Hepatocyte (in vitro differentiated cells): ENCODE measurements at regions not wholly inside any gene's neighbourhood (a gene's known extent, or its start where the extent isn't known, plus 50 kb on each side); places are given as distances from the start of the nearest gene placed in this dataset.

ENCODE experiments used
- EZH2 ChIP-seq: fragments of 200-600 bp; sonication (generic); IDR thresholded peaks from 2 replicates; pipeline ENCODE4 v1.6.1; 2016; ENCODE audit warnings: antibody characterized with exemption, mild to moderate bottlenecking, borderline replicate concordance
- EZH2phosphoT487 ChIP-seq: fragments of 200-600 bp; sonication (generic); IDR thresholded peaks from one replicate; pipeline ENCODE4 v1.6.1; 2018; ENCODE audit warnings: antibody characterized with exemption, mild to moderate bottlenecking, low read depth, moderate library complexity; ENCODE audit not compliant: unreplicated experiment, severe bottlenecking
- TF ChIP-seq, protein P1 (sequence below): fragments of 200-600 bp; sonication (generic); IDR thresholded peaks from 2 replicates; pipeline ENCODE4 v1.5.1; 2016; ENCODE audit warnings: antibody characterized with exemption, mild to moderate bottlenecking; ENCODE audit not compliant: poor library complexity

GRCh38 chr5:24816206-24816605 lies 171.4 kb upstream of the CDH10 start:
- TF ChIP-seq EZH2, result no peak
- TF ChIP-seq, protein P1, sequence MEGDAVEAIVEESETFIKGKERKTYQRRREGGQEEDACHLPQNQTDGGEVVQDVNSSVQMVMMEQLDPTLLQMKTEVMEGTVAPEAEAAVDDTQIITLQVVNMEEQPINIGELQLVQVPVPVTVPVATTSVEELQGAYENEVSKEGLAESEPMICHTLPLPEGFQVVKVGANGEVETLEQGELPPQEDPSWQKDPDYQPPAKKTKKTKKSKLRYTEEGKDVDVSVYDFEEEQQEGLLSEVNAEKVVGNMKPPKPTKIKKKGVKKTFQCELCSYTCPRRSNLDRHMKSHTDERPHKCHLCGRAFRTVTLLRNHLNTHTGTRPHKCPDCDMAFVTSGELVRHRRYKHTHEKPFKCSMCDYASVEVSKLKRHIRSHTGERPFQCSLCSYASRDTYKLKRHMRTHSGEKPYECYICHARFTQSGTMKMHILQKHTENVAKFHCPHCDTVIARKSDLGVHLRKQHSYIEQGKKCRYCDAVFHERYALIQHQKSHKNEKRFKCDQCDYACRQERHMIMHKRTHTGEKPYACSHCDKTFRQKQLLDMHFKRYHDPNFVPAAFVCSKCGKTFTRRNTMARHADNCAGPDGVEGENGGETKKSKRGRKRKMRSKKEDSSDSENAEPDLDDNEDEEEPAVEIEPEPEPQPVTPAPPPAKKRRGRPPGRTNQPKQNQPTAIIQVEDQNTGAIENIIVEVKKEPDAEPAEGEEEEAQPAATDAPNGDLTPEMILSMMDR, result no peak
- no peak for TF ChIP-seq EZH2phosphoT487
